Epithelial cell of proximal tubule (primary cell): ENCODE measurements at regions not wholly inside any gene's neighbourhood (a gene's known extent, or its start where the extent isn't known, plus 50 kb on each side); places are given as distances from the start of the nearest gene placed in this dataset.

Experiments
- DNase-seq: peaks from one replicate; pipeline ENCODE4 v3.0.0-alpha.2; 2011; ENCODE audit warnings: low read depth
- H3K4me3 ChIP-seq: 2 replicates; pipeline ENCODE4 v1.5.1; 2011; ENCODE audit warnings: low read depth, mild to moderate bottlenecking, low read length
- CTCF ChIP-seq: conservative IDR thresholded peaks from 2 replicates; pipeline ENCODE4 v1.5.1; 2012; ENCODE audit warnings: low read depth, mild to moderate bottlenecking, low read length

- DNase-seq, result no peak
- no peak overlapping the region for H3K4me3 ChIP-seq
Measured at GRCh38 chr21:35136106-35136505, 87.0 kb upstream of the RUNX1 start.

DNA sequence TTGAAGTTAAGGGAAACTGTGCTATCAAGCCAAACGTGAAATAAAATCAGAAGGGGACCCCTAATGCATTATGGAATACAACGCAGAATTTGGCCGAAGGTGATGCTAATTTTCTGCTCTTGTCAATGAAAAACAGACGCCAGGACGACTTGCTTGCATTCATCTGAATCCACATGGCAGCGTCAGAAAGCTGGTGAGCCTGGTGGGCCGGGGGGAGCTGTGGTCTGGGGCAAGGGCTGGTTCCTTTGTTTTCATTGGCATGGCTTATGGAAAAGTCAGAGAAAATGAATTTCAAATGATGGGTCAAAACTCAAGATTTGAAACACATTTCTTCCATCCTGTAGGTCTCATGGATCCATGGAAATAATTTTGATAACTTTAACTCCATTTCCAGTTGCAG is 86.4 kb upstream of the RUNX1 start:
- no peak for DNase-seq
- H3K4me3 ChIP-seq, result no peak overlapping the region
- TF ChIP-seq CTCF, result no peak

More at GRCh38 chr21:35136106-35136505, 87.0 kb upstream of the RUNX1 start:
- no peak for TF ChIP-seq CTCF

- no peak for DNase-seq
- no peak for TF ChIP-seq CTCF
- no peak overlapping the region for H3K4me3 ChIP-seq
Measured at GRCh38 chr21:35134309-35134708, 85.2 kb upstream of the RUNX1 start.

- H3K4me3 ChIP-seq, result no peak overlapping the region
- no peak for TF ChIP-seq CTCF
- DNase-seq, result no peak
Measured at GRCh38 chr21:35128536-35128935, 79.4 kb upstream of the RUNX1 start.

GRCh38 chr21:35127851-35128250 is 78.7 kb upstream of the RUNX1 start:
- no peak for DNase-seq
- no peak overlapping the region for H3K4me3 ChIP-seq
- no peak for TF ChIP-seq CTCF

DNA sequence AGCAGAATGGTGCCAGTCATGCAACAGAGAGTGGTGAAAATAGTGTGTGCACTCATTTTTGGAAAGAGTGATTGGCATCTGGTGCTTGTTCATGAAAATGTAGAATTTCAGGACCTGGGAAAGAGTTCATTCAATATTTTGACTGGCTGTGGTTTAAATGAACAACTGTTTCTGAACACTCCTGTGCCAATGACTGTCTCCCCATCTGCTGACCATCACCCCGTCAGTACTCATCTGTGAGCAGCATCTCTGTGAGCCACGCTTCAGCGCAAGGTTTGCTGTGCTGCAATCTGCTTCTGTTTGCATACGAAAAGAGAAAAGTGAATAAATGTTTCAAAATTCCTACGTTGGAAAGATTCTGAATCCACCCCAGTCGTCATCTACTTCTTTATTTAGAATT is 77.9 kb upstream of the RUNX1 start:
- no peak for TF ChIP-seq CTCF
- no peak overlapping the region for H3K4me3 ChIP-seq
- no peak for DNase-seq

DNA sequence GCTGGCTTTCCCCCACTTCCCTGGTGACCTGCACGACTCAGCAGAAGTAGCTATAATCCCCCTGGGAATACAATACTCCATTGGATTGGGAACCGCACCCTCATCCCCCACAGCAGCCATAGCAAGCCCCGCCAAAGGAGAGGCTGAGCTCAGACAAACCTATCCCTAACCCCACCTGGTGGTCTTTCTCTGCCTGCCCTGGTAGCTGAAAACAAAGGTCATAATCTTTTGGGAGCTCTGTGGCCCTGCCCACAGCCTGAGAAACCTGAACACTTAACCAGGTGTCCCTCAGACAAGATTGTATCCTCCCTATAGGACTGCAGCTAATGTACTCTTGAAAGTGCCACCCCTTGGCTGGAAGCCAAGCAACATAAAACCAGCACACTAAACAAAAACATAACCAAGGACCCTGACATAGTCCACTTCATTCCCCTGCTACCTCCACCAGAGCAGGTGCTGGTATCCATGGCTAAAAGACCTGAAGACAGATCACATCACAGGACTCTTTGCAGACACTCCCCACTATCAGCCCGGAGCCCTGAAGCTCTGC is 71.6 kb upstream of the RUNX1 start:
- H3K4me3 ChIP-seq, result no peak overlapping the region

More for the DNA sequence above, 71.6 kb upstream of the RUNX1 start:
- DNase-seq, result no peak
- TF ChIP-seq CTCF, result no peak
